GM23338 (cell line): ENCODE measurements at regions not wholly inside any gene's neighbourhood (a gene's known extent, or its start where the extent isn't known, plus 50 kb on each side); places are given as distances from the start of the nearest gene placed in this dataset.

Experiments used
- ATAC-seq: fragments of 200-7000 bp; cut with Tn5 transposase; 3 replicates; pipeline ENCODE4 v1.9.1; 2020
- DNase-seq: peaks from one replicate; pipeline ENCODE4 v3.0.0-alpha.2; 2015; ENCODE audit warnings: low spot score
- H2AFZ ChIP-seq: fragments of 200-600 bp; sonication (generic); 2 replicates; pipeline ENCODE4 v1.8.0; 2016; ENCODE audit warnings: antibody characterized with exemption, mild to moderate bottlenecking, moderate library complexity
- H3F3A ChIP-seq: fragments of 200-600 bp; sonication (generic); replicated peaks from 2 replicates; pipeline ENCODE4 v1.8.0; 2017; ENCODE audit warnings: antibody characterized with exemption, mixed run types, low read depth
- H3K27ac ChIP-seq: fragments of 200-600 bp; sonication (generic); 2 replicates; pipeline ENCODE4 v1.6.1; 2016; ENCODE audit warnings: low read depth
- H3K27me3 ChIP-seq: fragments of 200-600 bp; sonication (generic); 2 replicates; pipeline ENCODE4 v1.8.0; 2016; ENCODE audit warnings: mild to moderate bottlenecking, mixed run types, moderate library complexity; ENCODE audit not compliant: insufficient read depth
- H3K36me3 ChIP-seq: fragments of 200-600 bp; sonication (generic); 2 replicates; pipeline ENCODE4 v1.8.0; 2016; ENCODE audit warnings: mild to moderate bottlenecking; ENCODE audit not compliant: insufficient read depth
- H3K4me1 ChIP-seq: fragments of 200-600 bp; sonication (generic); 2 replicates; pipeline ENCODE4 v1.8.0; 2016; ENCODE audit warnings: mild to moderate bottlenecking, moderate library complexity; ENCODE audit not compliant: insufficient read depth
- H3K4me2 ChIP-seq: fragments of 200-600 bp; sonication (generic); 2 replicates; pipeline ENCODE4 v1.7.1; 2017; ENCODE audit warnings: mixed run types
- H3K4me3 ChIP-seq: fragments of 200-600 bp; sonication (generic); 2 replicates; pipeline ENCODE4 v1.6.1; 2016; ENCODE audit warnings: mixed run types
- H3K79me2 ChIP-seq: fragments of 200-600 bp; sonication (generic); replicated peaks from 2 replicates; pipeline ENCODE4 v1.8.0; 2017; ENCODE audit warnings: mild to moderate bottlenecking; ENCODE audit not compliant: insufficient read depth
- H3K9me2 ChIP-seq: fragments of 200-600 bp; sonication (generic); 2 replicates; pipeline ENCODE4 v1.8.0; 2017; ENCODE audit not compliant: insufficient read depth
- H4K20me1 ChIP-seq: fragments of 200-600 bp; sonication (generic); replicated peaks from 2 replicates; pipeline ENCODE4 v1.8.0; 2017; ENCODE audit warnings: mild to moderate bottlenecking; ENCODE audit not compliant: insufficient read depth
- H3K27ac Mint-ChIP-seq: 2 replicates; pipeline ENCODE4 v1.8.0; 2020; ENCODE audit warnings: inconsistent platforms, mild to moderate bottlenecking, moderate library complexity, mixed read lengths
- H3K27me3 Mint-ChIP-seq: 3 replicates; pipeline ENCODE4 v1.8.0; 2022; ENCODE audit warnings: low read depth, mild to moderate bottlenecking, moderate library complexity, mixed read lengths, inconsistent platforms; ENCODE audit not compliant: insufficient read depth, poor library complexity
- H3K36me3 Mint-ChIP-seq: 3 replicates; pipeline ENCODE4 v1.8.0; 2021; ENCODE audit warnings: low read depth, mild to moderate bottlenecking, inconsistent platforms, moderate library complexity, mixed read lengths
- H3K4me1 Mint-ChIP-seq: 3 replicates; pipeline ENCODE4 v1.8.0; 2020; ENCODE audit warnings: mild to moderate bottlenecking, inconsistent platforms, mixed read lengths
- H3K4me3 Mint-ChIP-seq: 3 replicates; pipeline ENCODE4 v1.8.0; 2021; ENCODE audit warnings: moderate library complexity, mild to moderate bottlenecking, inconsistent platforms, mixed read lengths
- H3K9me3 Mint-ChIP-seq: 3 replicates; pipeline ENCODE4 v1.8.0; 2020; ENCODE audit warnings: moderate library complexity, mild to moderate bottlenecking, inconsistent platforms, mixed read lengths
- ETS1 ChIP-seq: IDR thresholded peaks from 2 replicates; pipeline ENCODE4 v1.6.1; 2016; ENCODE audit warnings: antibody characterized with exemption
- EZH2 ChIP-seq: fragments of 200-600 bp; sonication (generic); IDR thresholded peaks from one replicate; pipeline ENCODE4 v1.8.0; 2017; ENCODE audit warnings: antibody characterized with exemption, mild to moderate bottlenecking, low read depth; ENCODE audit not compliant: unreplicated experiment
- EZH2phosphoT487 ChIP-seq: fragments of 200-600 bp; sonication (generic); IDR thresholded peaks from one replicate; pipeline ENCODE4 v1.8.1; 2018; ENCODE audit warnings: antibody characterized with exemption; ENCODE audit not compliant: unreplicated experiment
- JUNB ChIP-seq: IDR thresholded peaks from one replicate; pipeline ENCODE4 v1.6.1; 2016; ENCODE audit warnings: antibody characterized with exemption; ENCODE audit not compliant: unreplicated experiment
- NANOG ChIP-seq: IDR thresholded peaks from 2 replicates; pipeline ENCODE4 v1.6.1; 2016; ENCODE audit warnings: antibody characterized with exemption, borderline replicate concordance
- POLR2AphosphoS5 ChIP-seq: IDR thresholded peaks from 2 replicates; pipeline ENCODE4 v1.6.1; 2016; ENCODE audit warnings: antibody characterized with exemption, low read depth
- STAT1 ChIP-seq: IDR thresholded peaks from one replicate; pipeline ENCODE4 v1.6.1; 2016; ENCODE audit warnings: antibody characterized with exemption; ENCODE audit not compliant: unreplicated experiment
- ZNF114 ChIP-seq: fragments of 250-450 bp; sonication (Bioruptor Pico); IDR thresholded peaks from 2 replicates; pipeline ENCODE4 v1.5.0; 2020; ENCODE audit warnings: mild to moderate bottlenecking, moderate library complexity
- TF ChIP-seq, protein P1 (sequence below), 2 experiments: fragments of 200-600 bp in 1 of 2; sonication (generic) in 1 of 2; conservative IDR thresholded peaks; 2 replicates each; pipeline versions ENCODE4 v1.5.1 to v1.6.1; 2016 to 2017; ENCODE audit warnings: antibody characterized with exemption in 2 of 2, low read depth in 2 of 2, mild to moderate bottlenecking in 2 of 2, moderate library complexity in 1 of 2
- TF ChIP-seq, protein P2 (sequence below): IDR thresholded peaks from one replicate; pipeline ENCODE4 v1.6.1; 2018; ENCODE audit warnings: antibody characterized with exemption; ENCODE audit not compliant: unreplicated experiment

- Mint-ChIP-seq H3K9me3 (peaks cover 9% of the 10 kb centered on the region), H3K4me3 (no peak overlapping the region), H3K27me3 (peaks cover 13% of the 10 kb centered on the region), H3K36me3 (no peaks in the 10 kb centered on the region), H3K4me1 (no peaks in the 10 kb centered on the region; the same call in 2 of the 3 replicates), H3K27ac (no peak overlapping the region; the same call in 1 of the 2 replicates)
- Histone ChIP-seq H2AFZ (no peak overlapping the region), H3K4me3 (no peak overlapping the region), H3K4me2 (no peak overlapping the region), H3K9me2 (peaks cover 13% of the 10 kb centered on the region), H3K4me1 (no peaks in the 10 kb centered on the region), H4K20me1 (no peaks in the 10 kb centered on the region), H3K27me3 (no peaks in the 10 kb centered on the region), H3K79me2 (no peaks in the 10 kb centered on the region), H3F3A (no peaks in the 10 kb centered on the region), H3K27ac (no peak overlapping the region), H3K36me3 (no peaks in the 10 kb centered on the region)
- ATAC-seq = no peak
- DNase-seq = no peak
- TF ChIP-seq POLR2AphosphoS5 (no peak), ZNF114 (CRISPR knock-in tag) (no peak)
Measured at GRCh38 chr9:92179286-92180001, 64.2 kb upstream of the SPTLC1 start.

DNA sequence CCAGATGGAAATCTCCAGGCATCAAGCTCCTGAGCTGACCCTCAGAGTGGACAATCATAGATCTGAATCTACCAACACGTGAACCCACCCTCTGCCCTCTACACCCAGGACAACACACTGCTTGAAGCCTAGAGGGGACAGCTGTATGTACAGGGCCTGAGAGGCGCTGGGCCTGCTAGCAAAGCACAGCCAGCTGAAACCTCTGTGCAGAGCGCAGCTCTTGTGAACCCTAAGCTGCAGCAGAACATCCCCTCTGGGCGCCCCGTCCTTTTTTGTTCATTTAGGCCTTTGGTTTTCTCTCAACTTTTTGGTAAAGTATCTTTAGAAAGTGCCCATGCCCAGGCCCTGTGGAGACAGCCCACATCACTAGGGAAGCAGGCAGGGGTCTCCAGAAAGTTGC is 62.4 kb upstream of the SPTLC1 start:
- no peaks in the 10 kb centered on the region for H4K20me1 ChIP-seq
- DNase-seq (no peak), ATAC-seq (no peak)
- no peak overlapping the region for H3K4me3 ChIP-seq
- no peak overlapping the region for H2AFZ ChIP-seq
- no peaks in the 10 kb centered on the region for H3K79me2 ChIP-seq
- no peak overlapping the region for H3K27ac Mint-ChIP-seq
- no peaks in the 10 kb centered on the region; the same call in 2 of the 3 replicates for H3K4me1 Mint-ChIP-seq
- H3K9me2 ChIP-seq = peaks cover 3% of the 10 kb centered on the region
- H3K27me3 ChIP-seq = no peaks in the 10 kb centered on the region
- H3K4me1 ChIP-seq = no peaks in the 10 kb centered on the region
- peaks cover 5% of the 10 kb centered on the region; the same call in 1 of the 3 replicates for H3K36me3 Mint-ChIP-seq
- no peak overlapping the region for H3K4me3 Mint-ChIP-seq
- peaks cover 17% of the 10 kb centered on the region for H3K9me3 Mint-ChIP-seq
- no peaks in the 10 kb centered on the region; the same call in 1 of the 2 replicates for H3K36me3 ChIP-seq
- no peaks in the 10 kb centered on the region for H3F3A ChIP-seq
- no peak overlapping the region for H3K4me2 ChIP-seq
- H3K27me3 Mint-ChIP-seq = peaks cover 13% of the 10 kb centered on the region
- TF ChIP-seq, protein P1, sequence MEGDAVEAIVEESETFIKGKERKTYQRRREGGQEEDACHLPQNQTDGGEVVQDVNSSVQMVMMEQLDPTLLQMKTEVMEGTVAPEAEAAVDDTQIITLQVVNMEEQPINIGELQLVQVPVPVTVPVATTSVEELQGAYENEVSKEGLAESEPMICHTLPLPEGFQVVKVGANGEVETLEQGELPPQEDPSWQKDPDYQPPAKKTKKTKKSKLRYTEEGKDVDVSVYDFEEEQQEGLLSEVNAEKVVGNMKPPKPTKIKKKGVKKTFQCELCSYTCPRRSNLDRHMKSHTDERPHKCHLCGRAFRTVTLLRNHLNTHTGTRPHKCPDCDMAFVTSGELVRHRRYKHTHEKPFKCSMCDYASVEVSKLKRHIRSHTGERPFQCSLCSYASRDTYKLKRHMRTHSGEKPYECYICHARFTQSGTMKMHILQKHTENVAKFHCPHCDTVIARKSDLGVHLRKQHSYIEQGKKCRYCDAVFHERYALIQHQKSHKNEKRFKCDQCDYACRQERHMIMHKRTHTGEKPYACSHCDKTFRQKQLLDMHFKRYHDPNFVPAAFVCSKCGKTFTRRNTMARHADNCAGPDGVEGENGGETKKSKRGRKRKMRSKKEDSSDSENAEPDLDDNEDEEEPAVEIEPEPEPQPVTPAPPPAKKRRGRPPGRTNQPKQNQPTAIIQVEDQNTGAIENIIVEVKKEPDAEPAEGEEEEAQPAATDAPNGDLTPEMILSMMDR (conservative IDR thresholded peaks at IDR 0.05; ENCODE audit: low read depth in 2 of 2) = no peak
- no peak for TF ChIP-seq ETS1
- no peak for TF ChIP-seq STAT1
- TF ChIP-seq, protein P2, sequence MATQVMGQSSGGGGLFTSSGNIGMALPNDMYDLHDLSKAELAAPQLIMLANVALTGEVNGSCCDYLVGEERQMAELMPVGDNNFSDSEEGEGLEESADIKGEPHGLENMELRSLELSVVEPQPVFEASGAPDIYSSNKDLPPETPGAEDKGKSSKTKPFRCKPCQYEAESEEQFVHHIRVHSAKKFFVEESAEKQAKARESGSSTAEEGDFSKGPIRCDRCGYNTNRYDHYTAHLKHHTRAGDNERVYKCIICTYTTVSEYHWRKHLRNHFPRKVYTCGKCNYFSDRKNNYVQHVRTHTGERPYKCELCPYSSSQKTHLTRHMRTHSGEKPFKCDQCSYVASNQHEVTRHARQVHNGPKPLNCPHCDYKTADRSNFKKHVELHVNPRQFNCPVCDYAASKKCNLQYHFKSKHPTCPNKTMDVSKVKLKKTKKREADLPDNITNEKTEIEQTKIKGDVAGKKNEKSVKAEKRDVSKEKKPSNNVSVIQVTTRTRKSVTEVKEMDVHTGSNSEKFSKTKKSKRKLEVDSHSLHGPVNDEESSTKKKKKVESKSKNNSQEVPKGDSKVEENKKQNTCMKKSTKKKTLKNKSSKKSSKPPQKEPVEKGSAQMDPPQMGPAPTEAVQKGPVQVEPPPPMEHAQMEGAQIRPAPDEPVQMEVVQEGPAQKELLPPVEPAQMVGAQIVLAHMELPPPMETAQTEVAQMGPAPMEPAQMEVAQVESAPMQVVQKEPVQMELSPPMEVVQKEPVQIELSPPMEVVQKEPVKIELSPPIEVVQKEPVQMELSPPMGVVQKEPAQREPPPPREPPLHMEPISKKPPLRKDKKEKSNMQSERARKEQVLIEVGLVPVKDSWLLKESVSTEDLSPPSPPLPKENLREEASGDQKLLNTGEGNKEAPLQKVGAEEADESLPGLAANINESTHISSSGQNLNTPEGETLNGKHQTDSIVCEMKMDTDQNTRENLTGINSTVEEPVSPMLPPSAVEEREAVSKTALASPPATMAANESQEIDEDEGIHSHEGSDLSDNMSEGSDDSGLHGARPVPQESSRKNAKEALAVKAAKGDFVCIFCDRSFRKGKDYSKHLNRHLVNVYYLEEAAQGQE = no peak
- no peak for TF ChIP-seq JUNB
- no peak for TF ChIP-seq NANOG
- TF ChIP-seq EZH2 = no peak
- TF ChIP-seq POLR2AphosphoS5 = no peak
- no peak for TF ChIP-seq EZH2phosphoT487
- H3K27ac ChIP-seq = no peak overlapping the region
